Colonic mucosa (tissue), 4 donors: ENCODE measurements at regions not wholly inside any gene's neighbourhood (a gene's known extent, or its start where the extent isn't known, plus 50 kb on each side); places are given as distances from the start of the nearest gene placed in this dataset.
A peak's percentile ranks its signal among the peaks of the same experiment; 100 is the strongest.

Source experiments
- DNase-seq: peaks from one replicate; pipeline ENCODE4 v3.0.0-alpha.2; 2020
- H3K27ac ChIP-seq: fragments of 200-600 bp; one replicate; pipeline ENCODE4 v1.8.0; 2021
- H3K27me3 ChIP-seq: fragments of 200-600 bp; one replicate; pipeline ENCODE4 v1.8.0; 2021
- H3K36me3 ChIP-seq: fragments of 200-600 bp; one replicate; pipeline ENCODE4 v1.8.0; 2021
- H3K4me1 ChIP-seq: fragments of 200-600 bp; one replicate; pipeline ENCODE4 v1.8.0; 2021; ENCODE audit warnings: mild to moderate bottlenecking
- H3K4me3 ChIP-seq: fragments of 200-600 bp; one replicate; pipeline ENCODE4 v1.8.0; 2021
- H3K9ac ChIP-seq, 2 donors: one replicate each; pipeline ENCODE4 v1.7.0; 2013; ENCODE audit warnings: control low read depth in 2 of 2, low read depth in 2 of 2, low read length in 2 of 2
- H3K9me3 ChIP-seq: fragments of 200-600 bp; one replicate; pipeline ENCODE4 v1.8.0; 2021
- CTCF ChIP-seq: fragments of 200-600 bp; IDR thresholded peaks from one replicate; pipeline ENCODE4 v1.8.0; 2022; ENCODE audit warnings: antibody characterized with exemption, mild to moderate bottlenecking
- intact Hi-C: fragments of 100-400 bp; cut with DNase I; formaldehyde crosslinking; loops from one replicate; pipeline ENCODE4 v1.14.1; 2022
- donor health status: healthy.
- donor health status: DM: no; HTN: no; CAD: no.
- donor health status: DM: no; HTN: no; CAD: no.

- intact Hi-C loops: no loop called here
- Histone ChIP-seq H3K9me3 (no peaks in the 10 kb centered on the region), H3K4me3 (no peak overlapping the region), H3K4me1 (no peaks in the 10 kb centered on the region), H3K36me3 (no peaks in the 10 kb centered on the region), H3K27me3 (peaks cover 25% of the 10 kb centered on the region), H3K27ac (no peak overlapping the region), H3K9ac (no peak overlapping the region)
- no peak for DNase-seq
- TF ChIP-seq CTCF: no peak
Observed at GRCh38 chr13:107870400-107870799, 344.9 kb downstream of the LIG4 start.

GRCh38 chr13:107867701-107868661 is 347.4 kb downstream of the LIG4 start:
- Histone ChIP-seq H3K27ac (no peak overlapping the region), H3K36me3 (no peaks in the 10 kb centered on the region), H3K4me3 (peak overlapping the region; percentile 9), H3K27me3 (peaks cover 25% of the 10 kb centered on the region), H3K9me3 (no peaks in the 10 kb centered on the region), H3K9ac (no peak overlapping the region), H3K4me1 (no peaks in the 10 kb centered on the region)
- TF ChIP-seq CTCF: no peak
- DNase-seq: no peak
- intact Hi-C loops: no loop called here

- no peak overlapping the region for H3K27ac ChIP-seq
- no peak overlapping the region for H3K4me3 ChIP-seq
- H3K27me3 ChIP-seq: peaks cover 25% of the 10 kb centered on the region
- intact Hi-C loops: no loop called here
- DNase-seq: no peak
- TF ChIP-seq CTCF: no peak
- H3K9me3 ChIP-seq: no peaks in the 10 kb centered on the region
- H3K9ac ChIP-seq: no peak overlapping the region
- H3K36me3 ChIP-seq: no peaks in the 10 kb centered on the region
- H3K4me1 ChIP-seq: no peaks in the 10 kb centered on the region
Observed at GRCh38 chr13:107866941-107867623, 348.3 kb downstream of the LIG4 start.

- intact Hi-C loops: no loop called here
- Histone ChIP-seq H3K27me3 (peaks cover 25% of the 10 kb centered on the region), H3K4me3 (no peak overlapping the region)
Observed at GRCh38 chr13:107866032-107866940, 349.1 kb downstream of the LIG4 start.

More at GRCh38 chr13:107866032-107866940, 349.1 kb downstream of the LIG4 start:
- Histone ChIP-seq H3K9ac (no peak overlapping the region), H3K9me3 (no peaks in the 10 kb centered on the region), H3K4me1 (no peaks in the 10 kb centered on the region), H3K27ac (no peak overlapping the region), H3K36me3 (no peaks in the 10 kb centered on the region)
- no peak for DNase-seq
- no peak for TF ChIP-seq CTCF
